Hematopoietic multipotent progenitor cell treated with erythropoietin and hydrocortisone succinate and interleukin-3 and kit ligand, for 17 days (in vitro differentiated cells): ENCODE measurements at regions not wholly inside any gene's neighbourhood (a gene's known extent, or its start where the extent isn't known, plus 50 kb on each side); places are given as distances from the start of the nearest gene placed in this dataset.

Experiments used
- DNase-seq: peaks from one replicate; pipeline ENCODE4 v3.0.0-alpha.2; 2015; ENCODE audit warnings: low spot score

DNA sequence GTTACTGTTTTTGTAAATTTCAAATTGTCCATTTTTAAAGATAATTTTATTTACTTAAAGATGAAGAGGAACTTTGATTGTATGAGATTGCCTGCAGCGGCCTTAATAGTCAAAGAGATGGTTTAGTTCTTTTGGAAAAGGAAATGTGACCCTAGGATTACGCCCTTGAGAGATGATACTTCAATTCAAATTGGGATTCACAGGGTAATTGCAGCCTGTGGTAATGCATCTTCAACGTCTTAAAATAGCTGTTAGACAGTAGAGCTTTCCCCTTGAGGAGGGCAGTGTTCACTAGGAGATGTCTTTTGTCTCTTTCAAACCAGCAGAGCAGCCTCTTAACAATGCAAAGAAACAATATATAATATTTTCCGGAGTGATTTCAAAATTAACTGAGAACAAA lies 127.1 kb downstream of the TAF11L14 start:
- DNase-seq = no peak

DNA sequence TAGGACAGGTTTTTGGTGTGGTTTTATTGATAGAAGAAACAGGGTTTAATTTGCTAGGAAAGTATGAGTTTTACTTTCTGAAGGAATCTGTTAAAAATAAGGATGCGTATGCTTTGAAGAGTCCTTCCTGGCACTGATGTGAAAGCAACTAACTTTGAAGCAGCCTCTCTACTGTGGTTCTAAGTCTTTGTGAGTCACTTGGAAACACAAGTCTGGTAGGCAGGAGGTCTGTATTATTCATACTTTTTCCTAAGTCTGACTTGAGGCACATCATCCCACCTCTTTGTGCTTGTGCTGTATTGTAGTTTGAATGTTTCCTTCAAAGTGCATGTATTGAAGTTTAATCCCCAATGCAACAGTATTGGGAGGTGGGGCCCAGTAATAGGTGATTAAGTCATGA lies 129.0 kb downstream of the TAF11L14 start:
- DNase-seq = no peak

DNA sequence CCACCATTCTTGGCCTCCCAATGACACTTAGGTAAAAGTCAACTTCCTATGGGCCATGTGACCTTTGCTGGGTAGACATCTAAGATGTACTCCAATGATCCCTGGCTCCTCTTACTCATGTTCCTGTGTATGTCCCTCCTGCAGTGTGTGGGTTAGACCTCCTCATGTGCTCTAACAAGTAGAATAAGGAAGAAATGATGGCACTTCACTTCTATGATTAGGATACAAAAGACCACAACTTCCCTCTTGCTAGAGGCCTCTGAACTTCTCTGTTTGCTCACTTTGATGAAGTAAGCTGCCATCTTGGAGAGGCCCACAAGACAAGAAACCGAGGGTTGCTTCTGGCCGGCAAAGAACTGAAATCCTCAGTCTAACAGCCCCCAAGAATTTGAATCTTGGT lies 131.8 kb downstream of the TAF11L14 start:
- DNase-seq = no peak

DNA sequence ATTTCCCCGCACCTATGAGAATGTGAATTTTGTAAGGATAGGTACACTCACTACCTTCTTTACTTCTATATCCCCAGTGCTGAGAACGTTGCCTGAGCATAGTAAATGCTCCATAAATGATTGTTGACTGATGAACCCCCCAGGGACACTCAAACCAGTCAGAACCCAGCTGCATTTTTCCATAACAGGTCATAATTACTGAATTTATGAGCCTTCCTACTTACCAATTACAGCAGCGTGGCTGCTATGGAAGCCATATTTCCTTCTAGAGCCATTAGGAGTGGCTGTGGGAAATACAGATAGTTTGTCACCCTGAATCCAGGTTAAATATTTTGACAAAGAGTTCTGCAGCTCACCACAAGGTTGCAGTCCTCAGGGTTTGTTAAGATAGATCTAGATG lies 135.0 kb downstream of the TAF11L14 start:
- no peak for DNase-seq

DNA sequence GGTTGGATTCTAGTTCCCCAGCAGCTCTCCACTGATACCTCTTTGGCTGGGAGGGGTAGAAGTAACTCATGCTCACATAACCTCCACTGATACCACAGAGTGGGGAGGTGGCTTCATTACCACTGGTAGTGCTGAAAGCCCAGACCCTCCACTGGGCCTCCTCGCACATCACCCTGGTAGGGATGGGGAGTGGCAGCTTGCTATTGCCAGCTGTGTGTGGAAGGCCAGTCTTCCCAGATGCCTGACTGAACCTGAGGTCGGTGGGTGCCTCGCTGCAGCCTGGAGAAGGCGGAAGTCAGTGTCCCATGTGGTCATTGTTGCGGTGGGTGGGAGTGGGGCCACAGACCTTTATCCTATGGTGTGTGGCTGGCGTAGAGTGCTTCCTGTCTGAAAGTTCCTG lies 138.0 kb downstream of the TAF11L14 start:
- no peak for DNase-seq

DNA sequence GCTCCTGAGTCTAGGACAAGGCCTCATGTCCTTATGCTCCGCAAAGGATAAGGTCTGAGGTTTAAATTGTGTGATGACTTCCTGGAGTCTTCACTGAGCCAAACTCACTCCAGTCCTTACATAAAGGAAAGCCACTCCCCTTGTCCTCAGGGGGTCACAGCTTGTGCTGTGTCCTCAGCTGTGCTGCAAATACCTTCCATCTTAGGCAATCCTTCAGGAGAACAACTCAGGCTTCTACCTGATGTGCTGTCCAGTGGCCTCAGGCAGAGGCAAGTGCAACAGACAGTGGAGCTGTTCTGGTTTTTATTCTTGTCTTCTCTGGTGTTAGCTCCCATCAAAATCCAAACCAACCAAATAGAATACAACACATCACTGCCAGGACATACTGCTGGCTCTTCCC lies 151.5 kb downstream of the TAF11L14 start:
- no peak for DNase-seq

DNA sequence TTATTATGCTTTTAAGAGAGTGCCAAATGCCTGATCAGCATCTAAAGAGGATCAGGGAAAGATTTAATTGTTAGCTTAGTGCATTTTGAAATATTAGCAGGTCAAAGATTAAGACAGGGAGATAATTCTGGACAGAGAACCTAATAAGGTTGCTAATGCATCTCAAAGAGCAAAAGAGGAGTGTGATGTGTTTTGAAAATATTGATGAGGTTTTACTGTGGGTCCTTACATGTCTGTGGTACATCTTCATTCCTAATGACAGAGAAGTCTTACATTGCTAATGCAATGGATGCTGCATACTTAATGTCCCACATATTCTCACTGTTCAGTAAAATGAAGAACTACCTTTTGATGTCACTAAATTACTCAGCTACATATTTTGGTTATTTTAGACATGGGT lies 154.1 kb downstream of the TAF11L14 start:
- no peak for DNase-seq

DNA sequence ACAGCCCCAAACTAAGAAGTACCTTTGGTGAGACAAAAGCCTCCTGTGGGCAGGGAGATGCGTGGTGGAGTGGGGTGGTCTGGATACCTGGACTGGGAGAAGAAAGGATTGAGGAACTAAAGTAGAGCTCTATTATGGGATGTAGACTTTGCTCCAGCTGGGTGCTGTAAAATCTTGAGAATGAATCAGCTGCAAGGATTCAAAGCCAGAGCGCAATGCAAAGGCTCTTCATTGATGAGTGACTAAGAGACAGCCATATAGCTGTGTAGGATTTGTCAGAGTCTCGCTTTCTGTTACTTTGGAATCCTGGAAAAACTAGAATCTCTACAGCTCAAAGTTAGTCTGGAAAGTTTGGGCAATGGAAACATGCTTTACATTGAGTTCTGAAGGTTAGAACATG lies 159.9 kb downstream of the TAF11L14 start:
- DNase-seq = no peak

DNA sequence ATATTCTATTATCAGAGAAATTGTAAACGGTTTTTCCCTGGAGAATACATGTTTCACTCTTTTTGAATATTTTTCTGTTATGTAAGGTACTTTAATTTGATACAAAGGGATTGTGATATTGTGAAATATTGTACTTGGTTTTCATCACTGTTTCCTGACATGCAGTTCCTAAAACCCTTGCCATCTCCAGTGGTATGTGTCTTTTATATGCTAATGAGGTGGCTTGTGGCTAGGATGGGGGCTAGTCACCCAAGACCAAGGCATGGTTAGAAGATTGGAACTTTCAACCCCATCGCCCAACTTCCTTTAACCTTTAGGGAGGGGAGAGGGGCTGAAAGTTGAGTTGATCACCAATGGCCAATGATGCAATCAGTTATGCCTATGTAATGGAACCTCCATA lies 160.6 kb downstream of the TAF11L14 start:
- DNase-seq = no peak

DNA sequence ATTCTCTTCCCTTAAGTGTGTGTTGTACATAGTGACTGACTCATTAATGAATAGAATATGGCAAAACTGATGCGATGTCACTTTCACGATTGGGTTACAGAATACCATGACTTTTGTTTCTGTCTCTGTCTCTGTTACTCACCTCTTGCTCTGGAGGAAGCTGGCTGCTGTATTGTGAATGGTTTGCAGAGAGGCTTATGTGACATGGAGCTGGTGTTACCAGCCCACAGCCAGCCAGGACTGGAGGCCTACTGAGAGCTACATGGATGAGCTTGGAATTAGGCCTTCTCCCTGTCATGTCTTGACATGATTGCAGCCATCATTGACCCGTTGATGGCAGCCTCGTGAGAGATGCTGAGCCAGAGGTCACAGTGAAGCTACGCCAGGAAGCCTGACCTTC lies 161.9 kb downstream of the TAF11L14 start:
- DNase-seq = no peak

DNA sequence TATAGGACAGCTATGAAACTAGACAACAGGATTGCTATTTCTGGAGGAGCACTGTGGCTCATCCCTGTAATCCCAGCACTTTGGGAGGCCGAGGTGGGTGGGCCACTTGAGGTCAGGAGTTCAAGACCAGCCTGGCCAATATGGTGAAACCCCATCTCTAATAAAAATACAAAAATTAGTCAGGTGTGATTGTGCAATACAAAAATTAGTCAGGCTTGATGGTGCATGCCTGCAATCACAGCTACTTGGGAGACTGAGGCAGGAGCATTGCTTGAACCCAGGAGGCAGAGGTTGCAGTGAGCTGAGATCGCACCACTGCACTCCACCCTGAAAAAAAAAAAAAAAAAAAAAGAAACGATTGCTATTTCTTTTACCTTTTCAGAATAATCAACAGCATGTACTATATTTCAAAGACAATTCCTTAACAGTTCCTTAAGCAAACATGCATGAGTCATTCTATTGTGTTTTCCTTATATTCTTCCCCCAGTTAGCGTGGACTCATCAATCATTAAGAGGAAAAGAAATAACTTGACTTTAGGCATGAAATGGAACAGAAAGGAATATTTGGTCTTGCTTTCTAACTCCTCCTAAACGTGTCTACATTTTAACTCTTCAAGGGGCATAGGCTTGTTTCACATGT lies 162.6 kb downstream of the TAF11L14 start:
- no peak for DNase-seq

DNA sequence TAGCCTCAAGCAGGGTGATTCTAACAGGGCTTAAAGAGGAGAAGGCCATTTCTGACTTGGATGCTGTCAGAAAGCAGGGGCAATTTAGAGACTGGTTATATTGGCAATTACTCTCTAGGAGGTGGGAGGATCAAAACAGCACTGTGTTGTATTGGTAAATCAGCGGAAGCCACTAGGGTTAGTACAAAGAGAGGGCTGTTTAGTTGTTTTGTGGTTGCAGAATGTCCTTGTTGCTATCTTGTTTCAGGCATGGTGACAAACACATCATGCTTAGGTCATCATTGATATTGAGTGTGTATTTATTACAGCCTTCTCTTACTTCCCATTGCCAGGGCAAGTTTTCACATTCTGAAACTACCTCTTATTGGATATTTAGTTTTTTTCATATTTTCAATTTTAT lies 165.3 kb downstream of the TAF11L14 start:
- DNase-seq = no peak

DNA sequence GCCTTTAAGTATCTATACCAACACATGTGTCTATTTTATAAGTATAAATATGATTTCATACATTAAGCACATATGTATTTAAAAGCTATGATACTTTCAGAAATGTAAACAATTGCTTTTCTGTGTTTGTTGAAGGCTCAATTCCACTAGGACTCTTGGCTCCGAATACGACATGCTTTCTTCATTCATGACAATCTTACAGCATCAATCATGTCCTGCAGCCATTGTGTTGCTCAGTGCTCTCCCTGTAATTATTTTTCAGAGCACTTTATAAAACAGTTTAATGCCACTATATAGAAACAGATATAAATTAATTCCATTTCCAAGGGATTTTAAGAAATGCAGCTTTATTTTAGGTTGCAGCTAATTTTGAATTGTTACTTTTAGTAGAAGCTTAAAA lies 167.3 kb downstream of the TAF11L14 start:
- no peak for DNase-seq

DNA sequence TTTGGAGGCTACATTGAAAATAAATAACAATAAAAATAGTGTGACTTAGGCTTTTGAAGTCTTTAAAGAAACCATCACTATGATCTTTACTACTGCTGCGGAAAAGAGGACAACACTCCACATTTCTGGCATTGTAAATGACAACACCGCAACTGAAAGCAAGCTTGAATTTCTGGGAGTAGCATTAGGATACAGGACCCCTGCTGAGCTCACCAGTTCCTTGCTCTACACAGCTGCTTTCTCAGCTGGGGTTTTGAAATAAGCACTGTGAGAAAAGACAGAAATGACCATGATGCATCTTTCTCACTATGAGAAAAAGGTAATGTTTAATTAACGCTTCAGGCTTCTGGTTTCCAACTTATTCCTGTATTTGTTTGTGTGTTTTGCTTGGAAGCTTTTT lies 168.0 kb downstream of the TAF11L14 start:
- no peak for DNase-seq

DNA sequence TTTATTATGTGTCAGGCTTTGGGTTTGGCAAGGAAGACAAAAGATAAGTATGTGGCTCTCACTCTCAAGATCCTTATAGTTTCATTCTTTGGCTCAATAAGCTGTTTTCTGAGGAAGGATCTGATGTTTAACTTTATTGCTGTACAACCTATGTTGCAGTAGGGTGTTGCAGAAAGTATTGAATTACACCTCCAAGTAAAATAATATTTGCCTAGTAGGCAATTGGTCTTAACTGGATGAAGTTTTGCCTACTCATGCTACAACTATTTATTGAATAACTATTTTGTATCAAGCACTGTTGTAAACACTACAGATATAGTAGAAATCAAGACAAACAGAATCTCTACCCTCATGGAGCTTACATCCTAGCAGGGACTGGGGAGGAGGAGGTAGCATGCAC lies 169.7 kb downstream of the TAF11L14 start:
- DNase-seq = no peak

DNA sequence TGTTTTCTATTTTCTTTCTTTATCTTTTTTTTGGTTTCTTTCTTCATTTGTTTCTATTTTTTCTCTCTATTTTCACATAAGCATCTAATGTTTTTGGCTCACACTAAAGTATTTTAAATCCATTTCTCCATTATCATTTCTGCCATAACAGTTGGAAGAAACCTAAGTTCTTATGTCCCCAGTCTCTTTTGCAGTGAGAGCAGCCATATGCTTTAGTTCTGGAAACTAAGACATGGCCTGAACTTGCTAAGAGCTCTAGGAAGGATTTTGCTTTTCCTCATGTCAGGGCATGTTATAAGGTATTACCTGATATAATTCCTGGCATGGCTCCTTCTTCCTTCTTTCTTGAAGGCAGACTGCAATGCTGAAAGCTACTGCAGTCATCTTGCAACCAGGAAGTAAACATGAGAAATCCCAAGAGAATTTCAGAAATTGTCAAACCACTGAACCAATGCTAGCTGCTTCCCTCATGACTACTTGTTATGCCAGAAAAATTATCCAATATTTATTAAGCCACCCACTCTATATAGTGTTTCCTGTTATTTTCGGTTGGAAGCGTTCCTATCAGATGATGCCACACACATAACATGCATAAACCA lies 171.1 kb downstream of the TAF11L14 start:
- no peak for DNase-seq

DNA sequence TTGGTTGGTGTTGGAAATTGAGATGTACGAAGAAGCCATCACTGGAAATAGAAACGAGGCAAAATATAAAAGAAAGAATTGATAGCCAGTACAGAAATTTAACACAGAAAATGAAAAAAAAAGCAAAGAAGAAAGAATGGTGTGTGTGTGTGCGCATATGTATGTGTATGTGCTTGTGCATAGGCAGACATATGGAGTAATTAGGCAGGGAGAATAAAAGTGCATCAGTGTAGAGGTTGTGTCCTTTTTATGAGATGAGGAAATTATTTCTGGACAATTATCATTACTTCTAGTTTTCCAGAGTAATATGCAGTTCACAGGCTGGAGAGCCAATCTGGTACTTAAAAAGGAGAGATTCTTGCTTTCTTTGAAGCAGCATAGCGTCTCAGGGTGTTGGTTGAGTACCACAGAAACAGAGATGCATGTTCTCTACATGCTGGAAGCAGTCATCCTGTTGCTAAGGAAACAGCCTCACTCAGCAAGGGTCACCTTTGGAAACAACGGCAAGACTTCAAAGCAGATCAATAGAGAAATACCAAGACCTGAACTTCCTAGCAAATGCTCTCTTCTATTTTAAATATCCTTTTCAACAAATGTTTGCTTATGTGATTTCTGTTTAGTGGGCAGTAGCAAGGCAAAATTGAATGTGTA lies 172.7 kb downstream of the TAF11L14 start:
- no peak for DNase-seq

DNA sequence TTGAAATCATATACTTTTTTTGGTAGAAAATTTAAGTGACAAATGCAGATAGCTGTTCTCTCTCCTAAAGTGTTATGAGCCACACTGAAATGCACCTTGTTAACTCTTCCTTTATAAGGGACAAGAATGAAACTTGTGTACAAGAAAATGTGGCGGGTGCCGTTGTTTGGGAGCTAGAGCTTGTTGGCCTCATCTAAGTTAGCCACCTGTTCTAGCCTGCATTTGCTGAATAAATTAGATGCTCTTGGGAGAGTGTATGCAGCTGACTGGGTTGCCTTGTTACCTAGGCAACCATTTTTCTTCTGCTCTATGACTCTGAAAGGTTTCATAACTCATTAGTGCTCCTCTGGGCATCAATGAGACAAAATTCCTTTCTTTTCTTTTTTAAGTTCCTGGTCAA lies 174.3 kb downstream of the TAF11L14 start:
- no peak for DNase-seq

DNA sequence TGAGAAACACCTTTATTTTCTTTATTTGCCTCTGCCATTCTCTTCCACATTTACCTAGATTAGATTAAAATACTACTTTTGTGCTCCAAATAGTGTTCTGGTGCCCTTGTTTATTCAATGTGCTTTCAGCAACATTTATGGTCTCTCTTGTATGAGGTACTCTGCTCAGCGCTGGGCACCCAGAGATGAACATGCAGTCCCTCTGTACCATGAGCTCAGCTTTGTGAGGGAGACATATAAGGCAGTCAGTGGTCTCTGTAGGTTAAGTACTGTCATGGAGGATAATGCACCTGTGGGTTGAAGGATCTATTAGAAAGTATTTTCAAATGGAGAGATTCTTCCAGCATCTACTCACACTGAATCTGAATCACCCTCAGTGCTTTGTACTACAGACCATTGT lies 176.5 kb downstream of the TAF11L14 start:
- no peak for DNase-seq

DNA sequence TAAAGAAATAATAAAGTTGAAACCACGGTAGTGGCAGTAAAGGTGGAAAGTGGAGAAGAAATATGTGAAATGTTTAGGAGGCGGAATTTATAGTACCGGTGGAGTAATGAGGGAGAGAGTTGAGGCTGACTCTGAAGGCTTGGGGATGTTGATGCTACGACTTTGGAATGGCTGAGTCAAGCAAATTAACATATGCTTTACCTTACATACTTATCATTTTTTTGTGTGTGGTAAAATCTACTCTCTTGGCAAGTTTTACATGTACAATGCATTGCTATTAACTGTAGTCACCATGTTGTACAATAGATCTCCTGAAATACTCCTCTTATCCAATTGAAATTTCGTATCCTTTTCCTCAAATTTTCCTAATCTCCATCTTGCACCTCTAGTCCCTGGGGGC lies 179.0 kb downstream of the TAF11L14 start:
- DNase-seq = no peak

DNA sequence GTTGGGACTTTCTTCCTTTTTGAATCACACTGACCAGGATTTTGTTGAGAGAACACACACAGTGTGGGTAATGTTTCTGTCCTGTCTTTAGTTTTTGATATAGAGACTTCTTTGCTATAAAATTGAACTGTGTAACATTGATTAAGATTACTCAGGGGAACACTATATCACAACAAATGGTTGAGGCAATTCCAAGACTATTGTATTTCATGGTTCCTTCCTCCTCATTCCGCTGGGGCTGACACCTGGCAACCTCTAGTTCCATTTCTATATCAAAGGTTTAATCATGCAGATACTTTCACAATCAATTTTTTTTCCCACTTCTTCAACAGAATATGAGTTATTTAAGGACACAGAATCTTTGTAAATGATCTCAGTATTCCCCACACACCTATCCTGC lies 182.2 kb downstream of the TAF11L14 start:
- no peak for DNase-seq

DNA sequence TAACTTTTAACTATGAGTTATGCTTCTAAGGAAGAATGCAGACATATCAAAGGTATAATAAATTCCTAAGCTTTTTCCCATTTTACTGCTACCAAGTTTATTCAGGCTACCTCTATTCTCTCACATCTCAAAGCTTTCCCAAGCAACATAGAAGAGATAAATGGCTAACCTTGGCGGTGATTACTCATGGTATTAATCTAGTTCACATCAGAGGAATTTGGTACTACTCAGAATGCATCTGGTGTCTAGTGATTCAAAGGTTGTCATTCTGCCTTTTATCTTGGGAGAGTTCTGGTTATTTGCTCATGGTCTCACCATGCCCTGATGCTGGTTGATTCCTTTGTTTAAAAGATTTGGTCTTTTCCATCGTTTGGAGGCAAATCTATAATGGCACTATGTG lies 182.7 kb downstream of the TAF11L14 start:
- no peak for DNase-seq

DNA sequence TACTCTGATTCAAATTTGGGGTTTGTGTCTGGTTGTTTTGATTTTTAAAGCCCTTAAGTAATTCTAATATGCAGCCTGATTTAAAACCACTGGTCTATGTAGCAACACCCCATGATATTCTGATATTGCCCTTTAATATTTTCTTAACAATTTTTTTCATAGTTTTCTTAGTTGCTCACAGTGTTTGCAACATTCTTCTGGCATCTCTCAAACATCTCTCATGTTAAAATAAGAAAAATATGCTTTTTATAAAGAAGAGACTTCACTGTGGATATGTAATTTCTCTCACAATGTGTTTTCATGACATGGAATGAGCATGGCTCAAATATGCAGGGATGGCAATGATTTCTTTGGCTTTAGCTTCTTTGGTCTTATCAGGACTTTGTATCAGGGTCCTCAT lies 183.7 kb downstream of the TAF11L14 start:
- no peak for DNase-seq

DNA sequence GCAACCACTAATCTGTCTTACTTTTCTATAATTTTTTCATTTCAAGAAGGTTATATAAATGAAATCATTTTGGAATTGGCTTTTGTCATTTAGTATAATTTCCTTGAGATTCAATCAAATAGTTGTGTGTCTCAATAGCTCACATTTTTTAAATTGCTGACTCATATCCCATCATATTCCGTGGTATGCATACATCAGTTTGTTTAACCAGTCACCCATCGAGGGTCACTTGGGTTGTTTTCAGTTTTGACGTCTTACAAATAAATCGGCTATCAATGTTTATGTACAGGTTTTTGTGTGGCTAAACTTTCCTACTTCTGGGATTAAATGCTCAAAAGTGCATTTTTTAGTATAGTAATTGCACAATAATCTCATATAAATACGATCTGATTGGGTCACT lies 185.5 kb downstream of the TAF11L14 start:
- no peak for DNase-seq
